ENCODE measurements at regions not wholly inside any gene's neighbourhood (a gene's known extent, or its start where the extent isn't known, plus 50 kb on each side); places are given as distances from the start of the nearest gene placed in this dataset.
"Not testable (repeated sequence)": the region's sequence is repeated elsewhere in the genome, so short reads cannot be mapped to it uniquely, and the experiment has no call there.

DNA sequence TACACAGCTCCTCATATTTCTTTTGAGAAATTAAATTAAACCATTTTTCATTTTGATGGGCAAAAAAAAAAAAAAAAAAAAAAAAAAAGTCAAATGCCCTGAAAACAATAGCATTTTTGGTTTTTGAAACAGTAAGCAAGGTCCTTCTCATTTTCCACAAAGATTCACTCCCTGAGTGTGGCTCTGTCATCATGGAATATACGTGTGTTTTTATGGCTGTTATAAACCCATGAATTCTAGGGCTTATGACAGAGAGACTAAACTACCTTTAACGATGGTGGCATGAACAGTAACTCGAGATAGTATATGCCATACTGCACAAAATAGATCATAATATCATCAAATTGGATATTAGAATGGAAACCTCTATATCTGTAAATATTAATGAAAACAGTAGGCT is 179.2 kb upstream of the ZNF521 start:
- no peaks in the 10 kb centered on the region for H3K36me3 ChIP-seq
- no peaks in the 10 kb centered on the region for H3K27me3 ChIP-seq
- TF ChIP-seq POLR2A (IDR thresholded peaks at IDR 0.05), result no peak
- TF ChIP-seq, protein P1, sequence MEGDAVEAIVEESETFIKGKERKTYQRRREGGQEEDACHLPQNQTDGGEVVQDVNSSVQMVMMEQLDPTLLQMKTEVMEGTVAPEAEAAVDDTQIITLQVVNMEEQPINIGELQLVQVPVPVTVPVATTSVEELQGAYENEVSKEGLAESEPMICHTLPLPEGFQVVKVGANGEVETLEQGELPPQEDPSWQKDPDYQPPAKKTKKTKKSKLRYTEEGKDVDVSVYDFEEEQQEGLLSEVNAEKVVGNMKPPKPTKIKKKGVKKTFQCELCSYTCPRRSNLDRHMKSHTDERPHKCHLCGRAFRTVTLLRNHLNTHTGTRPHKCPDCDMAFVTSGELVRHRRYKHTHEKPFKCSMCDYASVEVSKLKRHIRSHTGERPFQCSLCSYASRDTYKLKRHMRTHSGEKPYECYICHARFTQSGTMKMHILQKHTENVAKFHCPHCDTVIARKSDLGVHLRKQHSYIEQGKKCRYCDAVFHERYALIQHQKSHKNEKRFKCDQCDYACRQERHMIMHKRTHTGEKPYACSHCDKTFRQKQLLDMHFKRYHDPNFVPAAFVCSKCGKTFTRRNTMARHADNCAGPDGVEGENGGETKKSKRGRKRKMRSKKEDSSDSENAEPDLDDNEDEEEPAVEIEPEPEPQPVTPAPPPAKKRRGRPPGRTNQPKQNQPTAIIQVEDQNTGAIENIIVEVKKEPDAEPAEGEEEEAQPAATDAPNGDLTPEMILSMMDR (IDR thresholded peaks at IDR 0.05), result no peak
- DNase-seq, result no peak
- H3K4me1 ChIP-seq, result no peaks in the 10 kb centered on the region
- H3K27ac ChIP-seq, result no peak overlapping the region
- intact Hi-C loops (cut with DNase I; ENCODE audit: low total_unique reads), result no loop called here
- no peak overlapping the region for H3K4me3 ChIP-seq
- no peaks in the 10 kb centered on the region for H3K9me3 ChIP-seq

DNA sequence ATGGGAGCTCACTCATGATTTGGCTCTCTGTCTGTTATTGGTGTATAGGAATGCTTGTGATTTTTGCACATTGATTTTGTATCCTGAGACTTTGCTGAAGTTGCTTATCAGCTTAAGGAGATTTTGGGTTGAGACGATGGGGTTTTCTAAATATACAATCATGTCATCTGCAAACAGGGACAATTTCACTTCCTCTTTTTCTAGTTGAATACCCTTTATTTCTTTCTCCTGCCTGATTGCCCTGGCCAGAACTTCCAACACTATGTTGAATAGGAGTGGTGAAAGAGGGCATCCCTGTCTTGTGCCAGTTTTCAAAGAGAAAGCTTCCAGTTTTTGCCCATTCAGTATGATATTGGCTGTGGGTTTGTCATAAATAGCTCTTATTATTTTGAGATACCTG is 173.8 kb upstream of the ZNF521 start:
- intact Hi-C loops (cut with DNase I; ENCODE audit: low total_unique reads), result not testable (repeated sequence)

DNA sequence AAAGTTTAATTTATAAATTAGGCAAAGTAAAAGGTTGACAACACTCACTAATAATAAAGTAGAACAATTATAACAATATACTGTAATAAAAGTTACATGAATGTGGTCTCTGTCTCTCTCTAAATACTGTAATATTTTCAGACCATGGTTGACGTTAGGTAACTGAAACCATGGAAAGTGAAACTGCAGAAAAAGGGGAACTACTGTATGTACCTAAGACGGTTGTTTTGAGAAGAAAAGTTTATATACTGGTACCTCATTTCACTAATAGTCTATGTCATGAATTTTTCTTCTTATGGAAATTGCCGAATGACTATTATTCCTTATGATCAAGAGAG is 166.7 kb upstream of the ZNF521 start:
- intact Hi-C loops (cut with DNase I; ENCODE audit: low total_unique reads), result no loop called here
- TF ChIP-seq, protein P1 (IDR thresholded peaks at IDR 0.05), result no peak
- TF ChIP-seq POLR2A (IDR thresholded peaks at IDR 0.05), result no peak
- H3K36me3 ChIP-seq, result no peaks in the 10 kb centered on the region
- no peaks in the 10 kb centered on the region for H3K9me3 ChIP-seq
- H3K27me3 ChIP-seq, result no peaks in the 10 kb centered on the region
- H3K4me3 ChIP-seq, result no peak overlapping the region
- DNase-seq, result no peak
- H3K4me1 ChIP-seq, result no peaks in the 10 kb centered on the region
- no peak overlapping the region for H3K27ac ChIP-seq

More for the DNA sequence above, 173.8 kb upstream of the ZNF521 start:
- not testable (repeated sequence) for H3K4me3 ChIP-seq, H3K9me3 ChIP-seq, H3K4me1 ChIP-seq, H3K27me3 ChIP-seq, DNase-seq, H3K27ac ChIP-seq, H3K36me3 ChIP-seq

DNA sequence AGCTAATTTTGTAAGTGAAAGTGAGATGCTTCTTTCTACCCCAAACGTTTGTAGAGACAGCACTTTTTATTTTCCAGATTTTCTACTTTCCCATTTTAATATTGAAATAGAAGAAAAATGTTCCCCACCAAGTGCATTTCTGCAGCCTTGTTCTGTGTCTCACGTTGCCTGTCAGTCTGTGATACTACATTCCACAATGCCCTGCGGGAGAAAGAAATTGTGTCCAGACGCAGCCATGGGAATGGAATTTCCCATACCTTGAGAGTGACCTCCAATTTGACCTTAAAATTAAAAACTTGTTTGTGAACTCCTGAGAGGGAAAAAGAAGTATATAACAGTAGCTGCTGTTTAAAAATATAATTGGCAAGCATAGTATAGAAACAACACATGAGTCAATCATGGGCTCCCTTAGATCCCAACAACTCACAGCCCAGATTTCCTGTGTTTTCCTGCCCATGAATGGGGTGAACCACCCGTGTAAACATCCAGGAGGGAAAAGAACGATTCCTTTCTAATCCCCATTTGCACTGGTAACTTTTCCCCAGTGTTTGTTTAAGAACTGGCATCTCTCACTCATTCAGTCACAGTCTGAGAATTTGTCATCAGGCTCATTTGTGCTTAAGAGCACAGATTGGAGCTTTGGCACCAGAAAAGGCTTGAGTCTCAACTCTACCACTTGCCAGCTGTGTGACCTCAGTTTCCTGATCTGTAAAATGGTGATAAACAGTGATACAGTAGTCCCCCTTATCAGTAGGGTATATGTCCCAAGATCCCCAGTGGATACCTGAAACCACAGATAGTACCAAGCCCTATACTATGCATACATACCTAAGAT is 166.1 kb upstream of the ZNF521 start:
- Histone ChIP-seq H3K27ac (no peak overlapping the region), H3K4me1 (no peaks in the 10 kb centered on the region), H3K36me3 (no peaks in the 10 kb centered on the region), H3K9me3 (no peaks in the 10 kb centered on the region), H3K4me3 (no peak overlapping the region), H3K27me3 (no peaks in the 10 kb centered on the region)
- no peak for DNase-seq
- intact Hi-C loops (cut with DNase I; ENCODE audit: low total_unique reads), result no loop called here
- no peak for TF ChIP-seq POLR2A (IDR thresholded peaks at IDR 0.05)
- TF ChIP-seq, protein P1 (IDR thresholded peaks at IDR 0.05), result no peak

- Histone ChIP-seq H3K27me3 (no peaks in the 10 kb centered on the region), H3K4me3 (no peak overlapping the region), H3K4me1 (no peaks in the 10 kb centered on the region), H3K36me3 (no peaks in the 10 kb centered on the region), H3K9me3 (no peaks in the 10 kb centered on the region), H3K27ac (no peak overlapping the region)
- intact Hi-C loops (cut with DNase I; ENCODE audit: low total_unique reads), result no loop called here
- no peak for TF ChIP-seq POLR2A (IDR thresholded peaks at IDR 0.05)
- TF ChIP-seq, protein P1 (IDR thresholded peaks at IDR 0.05), result no peak
- DNase-seq, result no peak
These were observed 165.0 kb upstream of the ZNF521 start for GRCh38 chr18:25516747-25517498.

All from uterus (tissue), 3 donors.